ENCODE measurements at regions not wholly inside any gene's neighbourhood (a gene's known extent, or its start where the extent isn't known, plus 50 kb on each side); places are given as distances from the start of the nearest gene placed in this dataset.

- TF ChIP-seq, protein P1, sequence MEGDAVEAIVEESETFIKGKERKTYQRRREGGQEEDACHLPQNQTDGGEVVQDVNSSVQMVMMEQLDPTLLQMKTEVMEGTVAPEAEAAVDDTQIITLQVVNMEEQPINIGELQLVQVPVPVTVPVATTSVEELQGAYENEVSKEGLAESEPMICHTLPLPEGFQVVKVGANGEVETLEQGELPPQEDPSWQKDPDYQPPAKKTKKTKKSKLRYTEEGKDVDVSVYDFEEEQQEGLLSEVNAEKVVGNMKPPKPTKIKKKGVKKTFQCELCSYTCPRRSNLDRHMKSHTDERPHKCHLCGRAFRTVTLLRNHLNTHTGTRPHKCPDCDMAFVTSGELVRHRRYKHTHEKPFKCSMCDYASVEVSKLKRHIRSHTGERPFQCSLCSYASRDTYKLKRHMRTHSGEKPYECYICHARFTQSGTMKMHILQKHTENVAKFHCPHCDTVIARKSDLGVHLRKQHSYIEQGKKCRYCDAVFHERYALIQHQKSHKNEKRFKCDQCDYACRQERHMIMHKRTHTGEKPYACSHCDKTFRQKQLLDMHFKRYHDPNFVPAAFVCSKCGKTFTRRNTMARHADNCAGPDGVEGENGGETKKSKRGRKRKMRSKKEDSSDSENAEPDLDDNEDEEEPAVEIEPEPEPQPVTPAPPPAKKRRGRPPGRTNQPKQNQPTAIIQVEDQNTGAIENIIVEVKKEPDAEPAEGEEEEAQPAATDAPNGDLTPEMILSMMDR (IDR thresholded peaks at IDR 0.05): no peak
- TF ChIP-seq POLR2AphosphoS5 (IDR thresholded peaks at IDR 0.05) (no peak), POLR2A (IDR thresholded peaks at IDR 0.05) (no peak), EP300 (IDR thresholded peaks at IDR 0.05) (no peak)
Observed at GRCh38 chr4:4668355-4669210, 126.7 kb upstream of the STX18 start.

Measured in stomach (tissue), 4 donors.